Ureter (tissue), 1 donor: ENCODE measurements at regions not wholly inside any gene's neighbourhood (a gene's known extent, or its start where the extent isn't known, plus 50 kb on each side); places are given as distances from the start of the nearest gene placed in this dataset.
A peak's percentile ranks its signal among the peaks of the same experiment; 100 is the strongest.
"Not testable (repeated sequence)": the region's sequence is repeated elsewhere in the genome, so short reads cannot be mapped to it uniquely, and the experiment has no call there.

ENCODE experiments used
- DNase-seq: peaks from one replicate; pipeline ENCODE4 v3.0.0-alpha.2; 2020; ENCODE audit warnings: low spot score
- donor health status: DM: yes; HTN: yes; CAD: no.

DNA sequence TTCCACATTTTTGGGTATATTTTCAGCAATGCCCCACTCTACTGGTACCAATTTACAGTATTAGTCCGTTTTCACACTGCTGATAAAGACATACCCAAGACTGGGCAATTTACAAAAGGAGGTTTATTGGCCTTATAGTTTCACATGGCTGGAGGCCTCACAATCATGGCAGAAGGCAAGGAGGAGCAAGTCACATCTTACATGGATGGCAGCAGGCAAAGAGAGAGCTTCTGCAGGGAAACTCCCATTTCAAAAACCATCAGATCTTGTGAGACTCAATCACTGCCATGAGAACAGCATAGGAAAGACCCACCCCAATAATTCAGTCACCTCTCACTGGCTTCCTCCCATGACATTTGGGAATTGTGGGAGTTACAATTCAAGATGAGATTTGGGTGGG lies 722.9 kb downstream of the NTRK3 start:
- not testable (repeated sequence) for DNase-seq

DNA sequence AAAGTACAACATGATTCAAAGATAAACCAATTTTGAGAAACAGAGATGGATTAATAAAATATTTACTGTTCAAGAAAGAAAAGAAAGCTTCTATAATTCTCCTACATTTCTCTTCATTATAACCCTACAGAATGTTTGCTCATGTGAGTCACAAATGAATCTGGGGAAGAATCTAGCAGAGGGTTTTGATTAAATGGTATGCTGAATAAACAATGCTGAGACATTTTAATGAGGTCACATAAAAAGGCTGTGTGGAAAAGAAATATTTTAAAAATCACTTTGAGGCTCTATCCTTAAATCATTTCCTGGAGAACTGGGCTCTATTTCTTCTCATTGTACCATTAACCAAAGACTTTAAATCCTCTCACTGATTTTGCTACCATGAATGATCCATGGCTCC lies 727.7 kb downstream of the NTRK3 start:
- DNase-seq = no peak

DNA sequence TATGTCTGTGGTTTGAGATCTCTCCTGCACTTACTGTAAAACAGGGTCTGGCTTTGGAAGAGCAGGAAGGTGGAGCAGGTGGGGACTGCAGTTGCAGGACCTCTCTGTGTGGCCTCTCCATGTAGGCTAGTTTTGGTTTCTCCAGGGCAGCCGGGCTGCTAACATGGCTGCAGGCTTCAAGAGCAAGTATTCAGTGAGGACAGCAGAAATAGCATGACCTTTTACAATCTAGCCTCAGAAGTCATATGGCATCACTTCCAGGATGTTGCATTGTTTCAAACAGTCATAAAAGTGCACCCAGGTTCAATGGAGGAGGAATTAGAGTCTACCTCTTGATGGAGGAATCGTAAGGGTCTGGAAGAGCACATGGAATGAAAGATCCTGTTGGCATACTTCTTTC lies 728.7 kb downstream of the NTRK3 start:
- no peak for DNase-seq

DNA sequence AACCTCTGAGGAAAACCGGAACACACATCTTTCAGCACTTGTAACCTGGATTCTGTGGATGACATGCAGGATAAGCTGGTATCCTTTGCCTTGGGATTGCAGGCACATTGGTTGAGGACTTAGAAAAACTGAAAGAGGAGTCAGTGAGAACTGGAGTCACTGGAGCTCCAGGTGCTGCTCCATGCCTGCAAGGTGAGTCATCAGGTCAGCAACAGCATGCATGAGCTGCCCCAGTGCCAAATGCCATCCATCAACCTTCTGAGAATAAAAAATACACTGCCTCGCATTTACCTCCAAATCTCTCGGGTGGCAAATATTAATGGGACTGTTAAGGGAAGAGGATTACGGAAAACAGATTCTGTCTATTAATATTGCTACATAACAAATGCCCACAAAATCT lies 729.1 kb downstream of the NTRK3 start:
- DNase-seq = peak; percentile 52

DNA sequence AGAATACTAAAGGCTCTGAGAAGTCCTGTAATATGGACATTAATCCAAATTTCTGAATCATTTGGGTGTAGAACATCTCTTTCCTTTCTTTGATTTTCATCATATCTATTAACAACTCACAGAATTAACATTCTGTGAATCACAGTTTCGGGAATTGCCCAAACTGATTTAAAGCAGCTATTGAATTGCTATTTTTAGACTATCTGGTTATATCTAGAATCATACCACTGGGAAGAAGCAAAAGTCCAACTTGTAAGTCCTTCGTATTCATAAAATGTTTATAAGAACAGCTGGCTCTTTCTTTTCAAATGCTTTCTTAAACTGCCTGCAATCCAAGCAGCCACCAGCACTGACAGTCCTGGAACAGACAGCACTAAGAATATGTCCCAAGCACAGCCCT lies 733.0 kb downstream of the NTRK3 start:
- DNase-seq = no peak

DNA sequence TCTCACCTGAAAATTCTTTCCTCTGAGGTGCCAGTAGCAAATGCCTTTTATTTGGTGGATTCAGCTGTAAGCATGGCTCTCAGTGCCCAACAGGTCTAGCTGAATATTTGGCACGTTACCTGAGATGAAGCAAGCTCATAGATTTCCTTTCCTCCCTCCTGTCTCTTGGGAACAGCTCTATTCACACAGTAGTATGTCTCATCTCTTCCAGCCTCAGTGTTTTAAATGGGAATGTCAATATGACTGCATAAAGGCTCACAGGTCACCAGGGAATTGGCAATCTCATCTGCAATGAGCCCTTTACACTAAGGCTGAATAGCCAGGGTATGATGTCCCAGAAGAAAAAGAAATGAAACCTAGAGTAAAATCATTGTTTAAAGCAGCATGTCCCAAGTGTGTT lies 733.5 kb downstream of the NTRK3 start:
- DNase-seq = no peak

DNA sequence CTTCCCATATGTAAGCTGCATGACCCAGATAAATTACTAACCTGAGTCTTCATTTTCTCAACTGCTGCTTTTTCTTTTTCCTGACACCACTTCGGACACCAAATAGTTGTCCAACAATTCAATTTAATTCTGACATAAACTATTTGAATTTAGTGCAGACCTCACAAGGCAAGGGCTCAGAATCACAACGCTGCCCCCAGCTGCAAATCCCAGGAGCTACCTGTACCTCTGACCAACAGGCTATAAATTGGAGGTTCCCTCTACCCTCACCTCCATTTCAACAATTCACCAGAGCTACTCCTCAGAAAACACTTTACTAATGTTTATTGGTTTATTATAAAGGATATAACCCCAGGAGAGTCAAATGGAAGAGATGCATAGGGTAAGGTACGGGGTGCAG lies 737.6 kb downstream of the NTRK3 start:
- no peak for DNase-seq

DNA sequence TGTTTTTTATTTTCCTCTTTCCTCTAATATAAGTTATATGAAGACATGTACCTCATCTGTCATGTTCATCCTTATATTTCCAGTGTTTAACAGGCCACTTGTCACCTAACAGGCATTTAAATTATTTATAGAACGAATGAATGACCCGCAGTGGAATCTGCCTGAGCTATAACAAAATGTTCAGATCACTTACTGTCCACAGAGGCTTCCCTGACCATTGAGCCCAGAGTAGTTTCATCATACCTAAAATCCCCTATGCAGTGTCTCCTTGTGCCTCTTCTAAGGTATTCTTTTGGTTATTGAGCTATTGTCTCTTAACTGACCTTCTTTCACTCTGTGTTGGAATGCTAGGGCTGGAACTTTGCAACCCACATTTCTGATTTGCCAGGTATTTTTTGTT lies 748.5 kb downstream of the NTRK3 start:
- no peak for DNase-seq

DNA sequence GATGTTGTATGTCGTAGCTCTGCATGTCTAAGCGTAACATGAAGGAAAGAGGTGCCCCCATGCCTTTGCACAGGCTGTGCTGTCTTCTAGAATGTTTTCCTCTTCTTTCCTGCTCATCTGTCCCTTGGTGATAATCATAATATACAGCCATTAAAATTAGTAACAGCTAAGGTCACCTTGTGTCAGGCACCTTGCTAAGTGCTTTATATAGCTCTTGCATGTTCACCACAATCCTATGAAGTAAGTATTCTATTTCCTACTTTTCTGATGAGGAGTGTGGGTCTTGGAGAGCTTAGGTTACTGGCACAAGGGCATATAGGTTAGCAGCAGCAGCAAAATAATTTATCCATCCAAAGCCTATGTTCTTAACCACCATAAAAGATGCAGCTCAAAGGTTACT lies 754.4 kb downstream of the NTRK3 start:
- no peak for DNase-seq

DNA sequence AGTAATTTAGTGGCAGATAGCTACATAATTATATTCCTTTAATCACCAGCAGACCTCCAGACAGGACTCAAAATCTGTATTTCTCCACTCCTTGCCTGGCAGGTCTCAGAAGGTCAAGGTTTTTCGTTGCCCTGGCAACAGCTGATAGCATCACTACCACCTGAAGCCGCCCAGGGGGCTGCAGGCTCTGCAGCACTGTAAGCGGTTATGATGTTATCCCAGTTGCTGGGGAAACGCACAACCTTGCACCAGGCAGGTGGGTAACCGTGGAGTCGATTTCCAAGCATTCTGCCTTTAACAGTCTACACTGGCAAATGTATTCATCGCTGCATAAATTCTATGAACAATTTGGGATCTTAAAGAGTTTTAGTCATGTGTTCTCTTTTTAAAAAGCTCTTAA lies 756.3 kb downstream of the NTRK3 start:
- no peak for DNase-seq

DNA sequence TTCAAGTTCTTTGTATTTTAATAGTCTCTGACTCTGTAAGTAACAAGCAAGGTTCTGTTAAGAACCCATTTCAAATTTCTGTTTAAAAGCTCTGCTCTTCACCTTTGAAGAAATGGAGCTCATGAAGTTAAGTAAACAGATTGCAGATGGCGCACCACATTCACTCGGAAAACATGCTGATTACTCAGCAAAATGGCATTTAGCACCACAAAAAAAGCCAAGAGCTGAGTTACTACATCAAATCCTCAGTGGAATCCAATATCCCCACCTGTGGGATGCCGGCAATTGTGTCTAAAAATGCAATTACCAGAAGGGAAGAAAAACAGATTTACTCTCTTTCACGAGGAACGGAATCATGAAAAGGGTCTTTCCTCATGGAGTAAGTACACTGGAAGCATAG lies 758.0 kb downstream of the NTRK3 start:
- DNase-seq = no peak

DNA sequence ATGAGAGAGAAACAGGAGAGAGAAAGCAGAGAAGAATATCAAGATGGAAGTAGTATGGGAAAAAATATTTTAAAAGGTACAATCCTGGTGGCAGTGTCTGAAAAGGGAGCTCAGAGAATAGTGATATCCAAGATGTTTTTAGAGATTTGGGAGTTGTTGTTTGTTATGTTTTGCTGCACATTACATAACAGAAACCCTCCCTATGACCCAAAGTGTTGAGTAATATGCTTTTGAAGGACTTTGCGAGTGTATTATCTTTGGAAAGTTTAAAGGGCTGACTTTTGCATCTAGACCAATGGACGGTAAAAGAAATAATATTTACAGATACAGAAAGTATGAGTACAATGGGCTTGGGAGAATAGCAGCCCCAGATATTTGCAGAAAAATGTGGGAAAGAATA lies 759.7 kb downstream of the NTRK3 start:
- DNase-seq = no peak

DNA sequence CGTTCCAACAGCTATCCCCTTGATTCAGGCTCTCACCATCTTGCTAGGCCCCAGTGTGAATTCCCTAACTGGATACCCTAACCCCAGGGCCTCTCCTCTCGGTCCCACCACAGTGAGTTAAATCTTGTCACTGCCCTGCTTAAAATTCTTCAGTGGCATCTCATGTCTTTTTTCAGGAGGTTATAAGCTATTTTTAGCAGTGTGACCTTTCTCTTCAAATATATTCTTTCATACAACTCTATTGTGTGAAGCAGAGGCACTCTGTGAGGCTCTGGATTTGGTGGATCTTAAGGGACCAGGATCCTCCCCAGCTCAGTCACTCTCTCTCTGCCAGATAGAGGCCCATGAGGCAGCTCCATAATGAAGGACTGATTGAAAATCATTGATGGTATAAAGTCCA lies 760.4 kb downstream of the NTRK3 start:
- no peak for DNase-seq

DNA sequence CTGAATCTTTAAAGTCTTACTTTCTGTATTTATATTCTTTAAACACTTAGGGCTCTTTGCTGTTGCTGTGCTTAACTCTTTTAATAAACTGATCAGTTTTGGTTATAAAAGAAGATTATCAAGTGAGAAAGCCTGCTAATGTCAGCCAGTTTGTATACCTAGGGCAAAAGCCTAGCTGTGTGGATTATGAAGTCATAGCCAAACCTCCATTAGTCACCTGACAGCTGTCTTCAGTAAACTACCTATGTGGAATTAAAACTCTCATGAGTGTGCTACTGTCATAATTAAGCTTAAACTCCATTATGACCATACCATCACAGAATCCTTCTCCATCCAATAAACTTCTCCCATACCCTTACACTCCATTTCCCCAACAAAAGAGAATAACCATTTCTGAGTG lies 762.7 kb downstream of the NTRK3 start:
- DNase-seq = no peak

DNA sequence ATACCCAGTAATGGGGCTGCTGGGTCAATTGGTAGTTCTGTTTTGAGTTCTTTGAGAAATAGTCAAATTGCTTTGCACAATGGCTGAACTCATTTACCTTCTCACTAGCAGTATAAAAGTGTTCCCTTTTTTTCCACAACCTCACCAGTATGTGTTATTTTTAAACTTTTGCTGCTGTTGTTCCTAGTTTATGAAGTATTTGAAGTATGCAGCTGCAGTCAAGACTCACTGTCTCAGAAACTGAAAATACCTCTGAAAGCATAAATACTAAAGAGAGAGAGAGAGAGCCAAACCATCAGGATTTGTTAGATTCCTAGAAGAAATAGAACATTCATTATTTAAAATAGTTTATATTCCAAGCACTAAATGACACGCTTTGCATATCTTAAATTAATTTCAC lies 764.2 kb downstream of the NTRK3 start:
- DNase-seq = no peak

DNA sequence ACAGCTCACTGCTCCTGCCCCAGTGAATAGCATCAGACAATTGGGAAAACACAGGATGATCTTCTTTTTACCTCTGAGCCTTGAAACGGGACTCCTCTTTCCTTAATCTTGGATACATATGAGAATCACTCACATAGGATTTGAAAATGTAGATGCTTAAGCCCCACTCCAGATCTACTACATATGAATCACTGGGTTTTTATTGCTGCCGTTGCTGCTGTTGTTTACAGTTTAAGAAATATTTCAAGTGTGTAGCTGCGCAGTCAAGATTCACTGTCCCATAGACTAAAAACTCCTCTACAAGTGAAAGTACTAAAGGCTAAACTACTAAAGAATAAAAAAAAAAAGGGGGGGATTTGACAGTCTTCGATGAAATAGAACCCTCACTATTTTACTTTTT lies 765.9 kb downstream of the NTRK3 start:
- no peak for DNase-seq

DNA sequence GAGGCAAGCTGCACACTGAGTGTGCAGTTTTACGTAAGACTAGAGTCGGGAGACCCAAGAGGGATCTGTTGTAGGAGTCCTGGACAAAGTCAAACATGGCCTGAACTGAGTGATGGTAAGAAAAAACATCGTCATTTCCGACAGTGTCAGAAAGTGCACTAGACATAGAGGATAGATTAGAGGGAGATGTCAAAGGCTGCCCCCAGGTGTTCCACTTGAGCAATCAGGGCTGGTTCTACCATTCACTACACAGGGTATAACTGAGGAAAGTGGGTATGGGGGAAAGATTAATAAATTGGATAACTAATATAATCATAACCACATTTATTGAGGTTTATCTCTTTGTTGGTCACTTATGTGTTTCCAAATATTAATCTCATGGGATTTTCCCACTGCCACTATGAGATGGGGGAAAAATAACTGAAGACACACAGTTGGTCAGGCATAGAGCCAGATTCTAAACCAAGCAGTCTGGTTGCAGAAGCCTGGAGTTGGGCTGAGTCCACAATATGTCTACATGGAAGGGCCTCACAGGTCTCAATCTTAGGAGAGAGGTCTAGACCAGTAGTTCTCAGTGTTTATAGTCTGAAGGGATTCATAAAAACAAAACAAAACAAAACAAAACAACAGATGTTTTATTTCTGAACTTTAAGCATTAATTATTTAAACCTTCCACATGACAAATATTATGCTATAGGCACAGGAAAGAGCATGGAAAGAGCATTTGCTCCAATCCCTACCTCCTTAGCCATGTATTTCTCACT lies 766.5 kb downstream of the NTRK3 start:
- no peak for DNase-seq

DNA sequence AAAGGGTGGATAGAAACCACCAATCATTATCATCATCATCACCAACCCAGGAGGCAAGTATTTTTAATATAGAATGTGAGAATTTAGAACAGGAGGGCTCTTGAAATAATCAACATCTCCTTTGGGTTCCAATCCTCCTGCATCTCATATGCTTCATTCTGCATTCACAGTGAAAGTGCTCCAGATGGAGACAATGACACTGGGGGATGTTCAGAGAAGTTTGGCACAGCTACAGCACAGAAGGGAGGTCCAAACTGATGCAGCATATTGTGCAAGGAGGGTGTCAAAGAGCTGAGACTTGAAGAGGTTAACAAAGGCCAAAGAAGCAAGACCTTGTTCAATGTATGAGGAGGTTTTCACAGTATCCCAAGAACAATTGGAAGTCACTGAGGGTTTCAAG lies 767.1 kb downstream of the NTRK3 start:
- no peak for DNase-seq

DNA sequence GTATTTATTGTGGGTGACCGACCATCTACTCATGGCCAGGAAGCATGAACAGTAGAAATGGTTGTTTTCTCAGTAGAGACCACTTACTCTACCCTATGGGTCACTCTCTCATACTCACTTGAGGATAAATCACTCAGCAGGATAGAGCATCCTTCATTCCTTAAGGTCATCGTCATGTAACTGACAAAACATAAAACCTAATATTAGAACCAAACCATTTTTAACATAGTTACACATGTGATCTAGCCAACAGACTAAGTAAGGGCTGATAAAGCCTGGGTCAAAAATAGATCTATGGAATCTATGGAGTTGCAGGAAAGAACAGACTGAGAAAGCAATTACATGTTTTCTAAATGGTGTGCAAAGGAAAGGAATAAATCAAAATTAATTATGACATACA lies 769.1 kb downstream of the NTRK3 start:
- no peak for DNase-seq

DNA sequence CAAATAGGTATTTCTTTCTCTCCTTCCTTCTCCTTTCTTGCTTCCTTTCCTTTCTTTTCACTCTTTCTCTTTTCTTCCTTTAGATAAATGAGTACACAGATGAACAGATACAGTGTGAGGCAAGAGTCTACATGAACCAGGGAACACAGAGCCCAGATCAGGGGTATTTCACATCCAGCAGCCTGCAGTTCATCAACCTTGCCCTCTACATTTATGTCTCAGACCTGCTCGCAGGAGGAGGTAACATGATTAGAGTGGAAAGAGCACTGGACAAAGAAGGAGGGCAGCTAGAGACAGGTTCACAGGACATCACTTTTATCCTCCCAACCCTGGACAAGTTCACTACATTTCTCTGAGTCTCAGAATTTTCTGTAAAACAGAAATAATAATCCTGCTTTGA lies 773.1 kb downstream of the NTRK3 start:
- DNase-seq = no peak

DNA sequence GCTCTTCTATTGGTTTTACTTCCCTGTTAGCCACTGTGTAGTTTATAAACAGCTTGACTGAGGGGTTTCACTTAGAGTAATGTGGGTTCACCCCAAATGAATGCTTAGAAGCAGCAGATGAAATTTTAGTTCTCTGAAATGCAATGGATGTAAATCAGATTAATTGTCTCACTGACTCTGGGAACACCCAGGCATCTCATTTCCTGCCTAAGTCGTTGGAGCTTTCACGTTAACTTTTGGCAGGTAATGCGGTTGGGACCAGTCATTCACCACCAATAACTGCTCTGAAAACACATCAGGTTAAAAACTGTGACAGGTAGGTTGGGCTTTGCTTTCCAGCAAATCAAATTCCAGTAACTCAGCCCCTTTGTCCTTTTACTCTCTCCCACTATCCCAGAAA lies 775.4 kb downstream of the NTRK3 start:
- DNase-seq = no peak

DNA sequence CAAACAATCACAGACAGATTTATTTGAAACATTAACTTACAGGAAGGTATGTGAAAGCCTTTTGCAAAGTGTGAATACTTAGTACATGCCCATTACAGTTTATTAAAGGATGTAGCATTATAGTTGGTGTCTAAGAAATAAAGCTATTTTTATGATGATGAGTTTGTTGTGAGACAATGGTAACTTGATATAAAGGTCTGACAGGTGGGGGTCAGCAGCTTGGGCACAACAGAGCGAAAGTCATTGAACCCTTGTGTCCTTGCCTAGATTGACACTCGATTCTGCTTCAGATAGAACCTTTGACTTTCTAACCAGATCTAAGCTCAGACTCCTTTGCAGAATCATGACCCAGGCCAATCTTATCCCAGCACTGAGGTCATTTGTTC lies 777.9 kb downstream of the NTRK3 start:
- no peak for DNase-seq

DNA sequence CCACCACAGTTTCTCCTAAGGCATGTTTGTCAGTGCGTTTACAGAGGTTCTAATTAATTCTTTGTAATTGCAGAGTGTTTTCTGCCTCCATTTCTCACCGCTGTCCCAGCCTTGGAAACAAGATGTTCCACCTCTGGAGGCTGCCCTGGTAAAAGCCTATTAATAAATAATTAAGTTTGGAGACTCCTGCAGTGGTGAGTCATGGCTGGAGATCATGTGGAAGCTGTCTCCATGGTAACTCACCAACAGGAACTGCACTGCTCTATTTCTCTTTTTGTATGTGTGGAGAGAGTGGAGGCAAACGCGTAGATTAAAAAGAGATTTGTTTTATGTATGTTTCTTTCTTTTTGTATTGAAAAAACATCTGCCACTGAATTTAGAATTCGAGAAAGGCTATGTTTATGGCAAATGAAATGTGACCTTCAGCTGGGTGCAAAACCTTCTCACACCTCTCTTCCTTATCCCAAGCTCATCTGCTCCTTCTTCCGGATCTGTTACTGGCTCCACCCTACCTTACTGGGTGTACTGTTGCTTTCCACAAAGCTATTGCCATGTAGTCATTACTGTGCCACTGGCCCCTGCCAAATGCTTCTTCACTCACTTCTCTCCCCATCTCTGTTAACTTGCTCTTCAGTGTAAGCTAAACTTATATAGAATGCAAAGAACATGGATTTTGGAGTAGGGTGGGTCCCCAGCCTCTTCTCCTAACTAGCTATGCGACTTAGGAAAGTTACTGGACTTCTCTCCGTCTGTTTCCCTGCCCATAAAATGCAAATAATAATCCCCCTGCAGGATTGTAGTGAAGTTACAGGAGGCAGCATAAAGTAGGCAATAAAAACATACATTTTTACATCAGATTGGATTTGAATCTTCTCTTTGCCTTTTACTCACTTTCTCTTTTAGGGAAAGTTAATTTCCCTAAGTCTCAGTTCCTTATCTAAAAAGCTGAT lies 778.5 kb downstream of the NTRK3 start:
- DNase-seq = peak; percentile 71
